Inferior parietal cortex (tissue), 1 donor: ENCODE measurements at regions not wholly inside any gene's neighbourhood (a gene's known extent, or its start where the extent isn't known, plus 50 kb on each side); places are given as distances from the start of the nearest gene placed in this dataset.

Experiments used
- DNase-seq: peaks from one replicate; pipeline ENCODE4 v3.0.0-alpha.2; 2016; ENCODE audit errors: extremely low spot score

GRCh38 chr3:31341130-31341529 lies 191.6 kb upstream of the STT3B start:
- DNase-seq, result no peak

- DNase-seq, result no peak
Measured at GRCh38 chr3:31343075-31343474, 189.7 kb upstream of the STT3B start.

- DNase-seq, result no peak
Measured at GRCh38 chr3:31345581-31345980, 187.1 kb upstream of the STT3B start.

GRCh38 chr3:31346542-31346979 lies 186.2 kb upstream of the STT3B start:
- no peak for DNase-seq

- no peak for DNase-seq
Measured at GRCh38 chr3:31349001-31349748, 183.6 kb upstream of the STT3B start.

- DNase-seq, result no peak
Measured at GRCh38 chr3:31350307-31350706, 182.4 kb upstream of the STT3B start.

- DNase-seq, result no peak
Measured at GRCh38 chr3:31352331-31352730, 180.4 kb upstream of the STT3B start.

- no peak for DNase-seq
Measured at GRCh38 chr3:31353166-31353565, 179.6 kb upstream of the STT3B start.

GRCh38 chr3:31354373-31354772 lies 178.4 kb upstream of the STT3B start:
- DNase-seq, result no peak

- no peak for DNase-seq
Measured at GRCh38 chr3:31355807-31356206, 176.9 kb upstream of the STT3B start.

- no peak for DNase-seq
Measured at GRCh38 chr3:31356941-31357340, 175.8 kb upstream of the STT3B start.

GRCh38 chr3:31357451-31357850 lies 175.3 kb upstream of the STT3B start:
- DNase-seq, result no peak

GRCh38 chr3:31358473-31359070 lies 174.2 kb upstream of the STT3B start:
- DNase-seq, result no peak

GRCh38 chr3:31361371-31362273 lies 171.1 kb upstream of the STT3B start:
- no peak for DNase-seq

GRCh38 chr3:31364188-31364587 lies 168.5 kb upstream of the STT3B start:
- no peak for DNase-seq

GRCh38 chr3:31364711-31365110 lies 168.0 kb upstream of the STT3B start:
- no peak for DNase-seq

- DNase-seq, result no peak
Measured at GRCh38 chr3:31367518-31367917, 165.2 kb upstream of the STT3B start.

GRCh38 chr3:31369637-31370379 lies 162.9 kb upstream of the STT3B start:
- no peak for DNase-seq

GRCh38 chr3:31370380-31370666 lies 162.4 kb upstream of the STT3B start:
- DNase-seq, result no peak

- DNase-seq, result no peak
Measured at GRCh38 chr3:31370681-31371080, 162.0 kb upstream of the STT3B start.

GRCh38 chr3:31371484-31372177 lies 161.1 kb upstream of the STT3B start:
- no peak for DNase-seq
